HEK293T (cell line): ENCODE measurements at regions not wholly inside any gene's neighbourhood (a gene's known extent, or its start where the extent isn't known, plus 50 kb on each side); places are given as distances from the start of the nearest gene placed in this dataset.

ENCODE experiments used
- CTCF ChIA-PET: fragments of 350-600 bp; formaldehyde crosslinking; extraction: SDS; loops from one replicate; lab custom pipeline; 2021; ENCODE audit warnings: antibody characterized with exemption, inconsistent platforms; lab: Yijun Ruan, JAX
- POLR2A ChIA-PET: fragments of 350-600 bp; formaldehyde crosslinking; extraction: SDS; loops from one replicate; lab custom pipeline; 2020; ENCODE audit warnings: antibody characterized with exemption, inconsistent platforms; lab: Yijun Ruan, JAX
- DNase-seq: peaks from one replicate; pipeline ENCODE4 v3.0.0; 2012; ENCODE audit warnings: mixed read lengths; ENCODE audit errors: extremely low spot score
- ARNT ChIP-seq: fragments of 450-650 bp; IDR thresholded peaks from 2 replicates; pipeline ENCODE4 v1.6.1; 2017; ENCODE audit warnings: mild to moderate bottlenecking
- BHLHE40 ChIP-seq: fragments of 450-650 bp; IDR thresholded peaks from 2 replicates; pipeline ENCODE4 v1.6.1; 2016; ENCODE audit warnings: mild to moderate bottlenecking, moderate library complexity, borderline replicate concordance
- CTBP1 ChIP-seq: fragments of 450-650 bp; IDR thresholded peaks from 2 replicates; pipeline ENCODE4 v1.6.1; 2016; ENCODE audit warnings: borderline replicate concordance
- ELF4 ChIP-seq: fragments of 450-650 bp; IDR thresholded peaks from 2 replicates; pipeline ENCODE4 v1.6.1; 2017; ENCODE audit warnings: antibody characterized with exemption
- FOXA1 ChIP-seq: fragments of 450-650 bp; IDR thresholded peaks from 2 replicates; pipeline ENCODE4 v1.6.1; 2016; ENCODE audit warnings: mild to moderate bottlenecking
- FOXK2 ChIP-seq: fragments of 450-650 bp; IDR thresholded peaks from 2 replicates; pipeline ENCODE4 v1.6.1; 2016; ENCODE audit warnings: mild to moderate bottlenecking
- FOXM1 ChIP-seq: fragments of 450-650 bp; IDR thresholded peaks from 2 replicates; pipeline ENCODE4 v1.6.1; 2017; ENCODE audit warnings: mild to moderate bottlenecking, borderline replicate concordance
- HDGF ChIP-seq: fragments of 450-650 bp; IDR thresholded peaks from 2 replicates; pipeline ENCODE4 v1.6.1; 2017; ENCODE audit warnings: antibody characterized with exemption, borderline replicate concordance
- L3MBTL2 ChIP-seq: fragments of 450-650 bp; conservative IDR thresholded peaks from 2 replicates; pipeline ENCODE4 v1.6.1; 2016; ENCODE audit warnings: mild to moderate bottlenecking
- LEF1 ChIP-seq: fragments of 450-650 bp; IDR thresholded peaks from 2 replicates; pipeline ENCODE4 v1.6.1; 2017; ENCODE audit warnings: mild to moderate bottlenecking, borderline replicate concordance
- NFRKB ChIP-seq: fragments of 450-650 bp; IDR thresholded peaks from 2 replicates; pipeline ENCODE4 v1.6.1; 2016; ENCODE audit warnings: mild to moderate bottlenecking, moderate library complexity
- PKNOX1 ChIP-seq: fragments of 450-650 bp; IDR thresholded peaks from 2 replicates; pipeline ENCODE4 v1.6.1; 2016
- SP1 ChIP-seq: fragments of 450-650 bp; IDR thresholded peaks from 2 replicates; pipeline ENCODE4 v1.6.1; 2017
- SUZ12 ChIP-seq: fragments of 450-650 bp; IDR thresholded peaks from 2 replicates; pipeline ENCODE4 v1.6.1; 2016; ENCODE audit warnings: mild to moderate bottlenecking
- TARDBP ChIP-seq: fragments of 450-650 bp; IDR thresholded peaks from 2 replicates; pipeline ENCODE4 v1.6.1; 2016
- ZNF384 ChIP-seq: fragments of 450-650 bp; IDR thresholded peaks from 2 replicates; pipeline ENCODE4 v1.6.1; 2016

GRCh38 chr5:74196233-74196632 is 444.3 kb downstream of the ENC1 start:
- TF ChIP-seq SUZ12 (no peak), FOXM1 (no peak), SP1 (no peak), HDGF (no peak), ZNF384 (no peak), NFRKB (no peak), BHLHE40 (no peak), CTBP1 (no peak), FOXK2 (no peak), TARDBP (no peak), ARNT (no peak), FOXA1 (no peak), LEF1 (no peak), L3MBTL2 (no peak)
- no peak for DNase-seq
- ChIA-PET POLR2A (no interaction called here), CTCF (no interaction called here)

- TF ChIP-seq SUZ12 = no peak
- no peak for TF ChIP-seq LEF1
- no peak for TF ChIP-seq TARDBP
- TF ChIP-seq ARNT = no peak
- no peak for TF ChIP-seq PKNOX1
- ChIA-PET POLR2A (no interaction called here), CTCF (interaction anchor here (2.1 kb wide), 1 partner anchor 18 kb away, joined by 4 read pairs; no protein-coding TSS in a partner anchor)
- DNase-seq = no peak
Observed at GRCh38 chr5:74194196-74194595, 446.3 kb downstream of the ENC1 start.

GRCh38 chr5:74192606-74193299 is 447.8 kb downstream of the ENC1 start:
- ChIA-PET POLR2A (no interaction called here), CTCF (interaction anchor here (0.7 kb wide), 1 partner anchor 250 kb away, joined by 3 read pairs; no protein-coding TSS in a partner anchor)
- DNase-seq = no peak
- TF ChIP-seq HDGF (no peak), TARDBP (no peak), FOXK2 (no peak), ARNT (no peak), FOXM1 (no peak), ZNF384 (no peak), L3MBTL2 (no peak), PKNOX1 (no peak), FOXA1 (no peak), CTBP1 (no peak), SUZ12 (no peak), ELF4 (no peak), NFRKB (no peak), SP1 (no peak), LEF1 (no peak)

- CTCF ChIA-PET = no interaction called here
- TF ChIP-seq SP1 (no peak), CTBP1 (no peak), TARDBP (no peak), PKNOX1 (no peak), LEF1 (no peak), BHLHE40 (no peak), ZNF384 (no peak), ARNT (no peak), HDGF (no peak), FOXA1 (no peak), FOXM1 (no peak), NFRKB (no peak)
- DNase-seq = no peak
- POLR2A ChIA-PET = interaction anchor here (1.3 kb wide), 1 partner anchor 452 kb away, joined by 4 read pairs; the partner anchor contains the start of gene ENC1
Observed at GRCh38 chr5:74188351-74189105, 452.0 kb downstream of the ENC1 start.

GRCh38 chr5:74187757-74188156 is 452.8 kb downstream of the ENC1 start:
- TF ChIP-seq TARDBP (no peak), FOXM1 (no peak), HDGF (no peak), L3MBTL2 (no peak), ELF4 (no peak), ARNT (no peak), ZNF384 (no peak), CTBP1 (no peak), BHLHE40 (no peak), SP1 (no peak), FOXK2 (no peak), FOXA1 (no peak), PKNOX1 (no peak)
- ChIA-PET POLR2A (no interaction called here), CTCF (no interaction called here)
- no peak for DNase-seq
